GM12878 (cell line): ENCODE measurements at regions not wholly inside any gene's neighbourhood (a gene's known extent, or its start where the extent isn't known, plus 50 kb on each side); places are given as distances from the start of the nearest gene placed in this dataset.
A peak's percentile ranks its signal among the peaks of the same experiment; 100 is the strongest.

Source experiments
- ATAC-seq: fragments of 200-7000 bp; cut with Tn5 transposase; 3 replicates; pipeline ENCODE4 v1.9.1; 2020; ENCODE audit warnings: mild to moderate bottlenecking, moderate library complexity
- BruUV-seq: library from RNA; stranded (reverse); fragments of 400-500 nt; replicated peaks from 2 replicates; lab custom pipeline; 2021; lab: Mats Ljungman, UMichigan
- CTCF ChIA-PET: fragments of 300-600 bp; sonication (Branson Sonifier 250); formaldehyde crosslinking; extraction: SDS; loops from one replicate; lab custom pipeline; 2021; ENCODE audit warnings: inconsistent platforms; lab: Yijun Ruan, JAX
- POLR2A ChIA-PET: fragments of 350-600 bp; formaldehyde crosslinking; extraction: SDS; loops from one replicate; lab custom pipeline; 2021; ENCODE audit warnings: inconsistent platforms; lab: Charles Lee
- RAD21 ChIA-PET: fragments of 300-600 bp; sonication (Branson Sonifier 250); formaldehyde crosslinking; loops from one replicate; lab custom pipeline; 2023; ENCODE audit warnings: antibody characterized with exemption; ENCODE audit not compliant: unreplicated experiment; lab: Charles Lee
- SMC1A ChIA-PET: fragments of 300-600 bp; sonication (Branson Sonifier 250); formaldehyde crosslinking; loops from one replicate; lab custom pipeline; 2023; ENCODE audit not compliant: unreplicated experiment, uncharacterized antibody; lab: Charles Lee
- DNase-seq: peaks from one replicate; pipeline ENCODE4 v3.0.0-alpha.2; 2011; ENCODE audit warnings: low read depth, low spot score
- FAIRE-seq: peaks from 3 replicates; lab custom pipeline; 2011; peaks lifted over from hg19 to GRCh38; lab: Jason Lieb, UNC
- H2AFZ ChIP-seq: 2 replicates; pipeline ENCODE4 v1.6.0; 2011; ENCODE audit warnings: low read depth, low read length, control low read depth; ENCODE audit not compliant: control insufficient read depth
- H3K27ac ChIP-seq: 2 replicates; pipeline ENCODE4 v1.5.1; 2011; ENCODE audit warnings: control low read depth; ENCODE audit not compliant: control insufficient read depth, insufficient read depth
- H3K27me3 ChIP-seq, 2 experiments: replicated peaks in 1 of 2; 2 replicates each; pipeline versions ENCODE4 v1.6.0 to v1.6.1; 2011; ENCODE audit warnings: low read length in 1 of 2; ENCODE audit not compliant: control insufficient read depth in 2 of 2, insufficient read depth in 2 of 2
- H3K36me3 ChIP-seq, 2 experiments: 2 replicates each; pipeline ENCODE4 v1.5.1; 2011; ENCODE audit warnings: low read length in 1 of 2; ENCODE audit not compliant: control insufficient read depth in 2 of 2, insufficient read depth in 2 of 2
- H3K4me1 ChIP-seq: 2 replicates; pipeline ENCODE4 v1.6.1; 2011; ENCODE audit warnings: mild to moderate bottlenecking, low read length, moderate library complexity, mixed read lengths; ENCODE audit not compliant: control insufficient read depth, insufficient read depth
- H3K4me2 ChIP-seq: 2 replicates; pipeline ENCODE4 v1.6.0; 2011; ENCODE audit warnings: control low read depth; ENCODE audit not compliant: control insufficient read depth, insufficient read depth
- H3K4me3 ChIP-seq: fragments of 200-600 bp; sonication (generic); 2 replicates; pipeline ENCODE4 v1.5.1; 2016
- H3K79me2 ChIP-seq: 2 replicates; pipeline ENCODE4 v1.6.0; 2011; ENCODE audit warnings: low read length; ENCODE audit not compliant: control insufficient read depth, insufficient read depth
- H3K9ac ChIP-seq: 2 replicates; pipeline ENCODE4 v1.8.0; 2011; ENCODE audit warnings: low read length, control low read depth, mixed read lengths; ENCODE audit not compliant: control insufficient read depth, insufficient read depth
- H3K9me3 ChIP-seq: replicated peaks from 3 replicates; pipeline ENCODE4 v1.5.1; 2011; ENCODE audit warnings: mild to moderate bottlenecking, low read length; ENCODE audit not compliant: control insufficient read depth, insufficient read depth
- H4K20me1 ChIP-seq: 2 replicates; pipeline ENCODE4 v1.6.0; 2011; ENCODE audit not compliant: control insufficient read depth, insufficient read depth
- EGR1 ChIP-seq, 2 experiments: IDR thresholded peaks; 1 replicate in 1 of 2; 2 replicates in 1 of 2; pipeline ENCODE4 v1.6.1; 2011 to 2012; ENCODE audit warnings: low read depth in 2 of 2, low read length in 2 of 2, borderline replicate concordance in 1 of 2, mild to moderate bottlenecking in 1 of 2, moderate library complexity in 1 of 2
- ESRRA ChIP-seq: IDR thresholded peaks from 2 replicates; pipeline ENCODE4 v1.6.1; 2012; ENCODE audit warnings: mild to moderate bottlenecking, low read length, improper control_type of control experiment
- FOXK2 ChIP-seq: fragments of 450-650 bp; IDR thresholded peaks from 2 replicates; pipeline ENCODE4 v1.6.1; 2017; ENCODE audit warnings: mild to moderate bottlenecking, moderate library complexity
- GABPA ChIP-seq: IDR thresholded peaks from 2 replicates; pipeline ENCODE4 v1.6.1; 2014; ENCODE audit warnings: antibody characterized with exemption, low read depth, mild to moderate bottlenecking, inconsistent platforms
- HDAC2 ChIP-seq: fragments of 200-600 bp; sonication (generic); IDR thresholded peaks from 2 replicates; pipeline ENCODE4 v1.6.1; 2017
- MYB ChIP-seq: fragments of 150-350 bp; IDR thresholded peaks from 2 replicates; pipeline ENCODE4 v1.6.1; 2014; ENCODE audit warnings: mild to moderate bottlenecking, low read depth, low read length, borderline replicate concordance
- NR2F1 ChIP-seq: fragments of 450-650 bp; conservative IDR thresholded peaks from 2 replicates; pipeline ENCODE4 v1.6.1; 2017; ENCODE audit warnings: mild to moderate bottlenecking
- RUNX3 ChIP-seq: IDR thresholded peaks from 2 replicates; pipeline ENCODE4 v1.6.1; 2012; ENCODE audit warnings: low read length, inconsistent platforms
- SMARCA5 ChIP-seq: fragments of 450-650 bp; IDR thresholded peaks from 2 replicates; pipeline ENCODE4 v1.6.1; 2017; ENCODE audit warnings: mild to moderate bottlenecking
- ZNF274 ChIP-seq: IDR thresholded peaks from one replicate; pipeline ENCODE4 v1.8.0; 2011; ENCODE audit not compliant: insufficient read length, insufficient read depth
- WGBS: methylation state at CpG from one replicate; pipeline ENCODE4 v1.1.6; 2016; ENCODE audit warnings: low lambda C conversion rate; ENCODE audit not compliant: insufficient replicate concordance, insufficient coverage; ENCODE audit errors: missing lambda C conversion rate; 5-methylcytosine and 5-hydroxymethylcytosine counted together
- in situ Hi-C: fragments of 300-500 bp; cut with MboI; formaldehyde crosslinking; loops from 9 replicates; pipeline ENCODE4 v1.14.3; 2018; ENCODE audit warnings: mixed read lengths
- intact Hi-C: fragments of 100-400 bp; cut with micrococcal nuclease; formaldehyde crosslinking; loops from one replicate; pipeline ENCODE4 v1.14.2; 2022; ENCODE audit not compliant: unreplicated experiment
- TF ChIP-seq, protein P1 (sequence below): fragments of 450-650 bp; formaldehyde crosslinking; IDR thresholded peaks from 2 replicates; pipeline ENCODE4 v1.4.0; 2022; ENCODE audit warnings: mild to moderate bottlenecking, moderate library complexity
- TF ChIP-seq, protein P2 (sequence below), 3 experiments: IDR thresholded peaks in 2 of 3; conservative IDR thresholded peaks in 1 of 3; 2 replicates each; pipeline ENCODE4 v1.5.1; 2011; ENCODE audit warnings: low read depth in 3 of 3, low read length in 3 of 3, mild to moderate bottlenecking in 3 of 3, control low read depth in 2 of 3, moderate library complexity in 2 of 3, inconsistent platforms in 1 of 3, mixed read lengths in 1 of 3; ENCODE audit not compliant: control insufficient read depth in 2 of 3, insufficient read depth in 1 of 3; ENCODE audit errors: extremely low read depth in 1 of 3
- TF ChIP-seq, protein P3 (sequence below): IDR thresholded peaks from 2 replicates; pipeline ENCODE4 v1.6.1; 2012; ENCODE audit warnings: low read length, inconsistent platforms
- TF ChIP-seq, protein P4 (sequence below): IDR thresholded peaks from 2 replicates; pipeline ENCODE4 v1.6.1; 2011; ENCODE audit warnings: borderline replicate concordance, low read depth, mild to moderate bottlenecking, moderate library complexity, low read length; ENCODE audit not compliant: insufficient read depth, poor library complexity, severe bottlenecking
- TF ChIP-seq, protein P5 (sequence below): IDR thresholded peaks from 2 replicates; pipeline ENCODE4 v1.6.1; 2011; ENCODE audit warnings: low read depth, mild to moderate bottlenecking, low read length, moderate library complexity, borderline replicate concordance; ENCODE audit errors: extremely low read depth

DNA sequence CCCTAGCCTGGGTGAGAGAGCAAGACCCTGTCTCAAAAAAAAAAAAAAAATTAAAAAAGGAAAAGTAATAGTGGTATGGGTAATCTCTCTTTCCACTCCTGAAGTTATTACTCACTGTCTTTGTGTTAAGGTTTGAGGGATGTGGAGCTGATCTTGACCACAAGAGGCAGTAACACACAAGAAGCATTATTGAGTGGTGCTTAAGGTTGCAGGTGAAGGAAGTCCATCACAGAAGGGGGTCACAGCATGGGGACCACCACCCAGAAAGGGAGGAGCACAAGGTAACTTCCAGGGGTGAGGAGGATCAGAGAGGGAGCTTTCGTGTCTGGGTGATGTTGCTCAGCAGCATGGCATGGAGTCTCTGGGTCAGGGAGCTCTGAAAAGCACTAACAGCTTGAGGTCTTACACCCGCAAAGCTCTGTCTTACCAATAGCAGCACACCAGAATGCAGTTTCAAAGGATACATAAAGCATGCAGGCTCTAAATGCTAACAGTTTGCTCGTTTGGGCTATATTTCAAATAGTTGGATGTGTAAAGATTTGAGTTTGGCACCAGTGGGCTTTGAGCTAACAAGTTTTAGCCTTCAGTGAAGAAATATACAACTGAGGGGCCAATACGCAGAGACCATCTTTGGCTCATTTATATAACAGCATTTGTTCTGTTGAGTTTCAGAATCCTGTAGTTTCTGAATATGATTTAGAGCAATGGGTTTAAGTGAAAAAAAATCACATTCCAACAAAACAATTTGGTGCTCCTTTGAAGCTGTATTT lies 100.4 kb upstream of the DNAJC1 start:
- no TSS peak for BruUV-seq
- intact Hi-C loops = loop anchor here (10.0 kb wide), 1 partner anchor 311 kb away; no protein-coding TSS in a partner anchor
- DNase-seq (no peak), ATAC-seq (peak; percentile 63), FAIRE-seq (no peak)
- Histone ChIP-seq H3K4me3 (no peak overlapping the region), H4K20me1 (no peaks in the 10 kb centered on the region), H3K27ac (no peak overlapping the region), H3K27me3 (no peaks in the 10 kb centered on the region), H3K9ac (no peak overlapping the region), H3K9me3 (no peaks in the 10 kb centered on the region), H3K36me3 (no peaks in the 10 kb centered on the region), H3K4me1 (no peaks in the 10 kb centered on the region), H2AFZ (no peak overlapping the region), H3K4me2 (no peak overlapping the region), H3K79me2 (no peaks in the 10 kb centered on the region)
- ChIA-PET SMC1A (interaction anchor here (1.0 to 1.7 kb wide), 3 partner anchors 14 to 110 kb away, joined by 3 to 6 read pairs (median 3); no protein-coding TSS in a partner anchor), POLR2A (no interaction called here), RAD21 (no interaction called here), CTCF (interaction anchor here (0.8 to 1.6 kb wide), 3 partner anchors 100 to 234 kb away, joined by 3 to 4 read pairs (median 4); partner anchors contain the start of gene DNAJC1)
- in situ Hi-C loops = no loop called here
- 57% methylated on average over 3 of the region's 4 CpGs for WGBS
- TF ChIP-seq MYB = no peak
- TF ChIP-seq, protein P1, sequence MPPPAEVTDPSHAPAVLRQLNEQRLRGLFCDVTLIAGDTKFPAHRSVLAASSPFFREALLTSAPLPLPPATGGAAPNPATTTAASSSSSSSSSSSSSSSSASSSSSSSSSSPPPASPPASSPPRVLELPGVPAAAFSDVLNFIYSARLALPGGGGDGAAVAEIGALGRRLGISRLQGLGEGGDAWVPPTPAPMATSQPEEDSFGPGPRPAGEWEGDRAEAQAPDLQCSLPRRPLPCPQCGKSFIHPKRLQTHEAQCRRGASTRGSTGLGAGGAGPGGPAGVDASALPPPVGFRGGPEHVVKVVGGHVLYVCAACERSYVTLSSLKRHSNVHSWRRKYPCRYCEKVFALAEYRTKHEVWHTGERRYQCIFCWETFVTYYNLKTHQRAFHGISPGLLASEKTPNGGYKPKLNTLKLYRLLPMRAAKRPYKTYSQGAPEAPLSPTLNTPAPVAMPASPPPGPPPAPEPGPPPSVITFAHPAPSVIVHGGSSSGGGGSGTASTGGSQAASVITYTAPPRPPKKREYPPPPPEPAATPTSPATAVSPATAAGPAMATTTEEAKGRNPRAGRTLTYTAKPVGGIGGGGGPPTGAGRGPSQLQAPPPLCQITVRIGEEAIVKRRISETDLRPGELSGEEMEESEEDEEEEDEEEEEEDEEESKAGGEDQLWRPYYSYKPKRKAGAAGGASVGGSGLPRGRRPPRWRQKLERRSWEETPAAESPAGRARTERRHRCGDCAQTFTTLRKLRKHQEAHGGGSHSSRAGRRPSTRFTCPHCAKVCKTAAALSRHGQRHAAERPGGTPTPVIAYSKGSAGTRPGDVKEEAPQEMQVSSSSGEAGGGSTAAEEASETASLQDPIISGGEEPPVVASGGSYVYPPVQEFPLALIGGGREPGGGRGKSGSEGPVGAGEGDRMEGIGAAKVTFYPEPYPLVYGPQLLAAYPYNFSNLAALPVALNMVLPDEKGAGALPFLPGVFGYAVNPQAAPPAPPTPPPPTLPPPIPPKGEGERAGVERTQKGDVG (CRISPR knock-in tag) = no peak
- TF ChIP-seq EGR1 (IDR thresholded peaks at IDR 0.05; ENCODE audit: borderline replicate concordance in 1 of 2, low read depth in 2 of 2, low read length in 2 of 2) = no peak
- TF ChIP-seq HDAC2 = no peak
- TF ChIP-seq, protein P2, sequence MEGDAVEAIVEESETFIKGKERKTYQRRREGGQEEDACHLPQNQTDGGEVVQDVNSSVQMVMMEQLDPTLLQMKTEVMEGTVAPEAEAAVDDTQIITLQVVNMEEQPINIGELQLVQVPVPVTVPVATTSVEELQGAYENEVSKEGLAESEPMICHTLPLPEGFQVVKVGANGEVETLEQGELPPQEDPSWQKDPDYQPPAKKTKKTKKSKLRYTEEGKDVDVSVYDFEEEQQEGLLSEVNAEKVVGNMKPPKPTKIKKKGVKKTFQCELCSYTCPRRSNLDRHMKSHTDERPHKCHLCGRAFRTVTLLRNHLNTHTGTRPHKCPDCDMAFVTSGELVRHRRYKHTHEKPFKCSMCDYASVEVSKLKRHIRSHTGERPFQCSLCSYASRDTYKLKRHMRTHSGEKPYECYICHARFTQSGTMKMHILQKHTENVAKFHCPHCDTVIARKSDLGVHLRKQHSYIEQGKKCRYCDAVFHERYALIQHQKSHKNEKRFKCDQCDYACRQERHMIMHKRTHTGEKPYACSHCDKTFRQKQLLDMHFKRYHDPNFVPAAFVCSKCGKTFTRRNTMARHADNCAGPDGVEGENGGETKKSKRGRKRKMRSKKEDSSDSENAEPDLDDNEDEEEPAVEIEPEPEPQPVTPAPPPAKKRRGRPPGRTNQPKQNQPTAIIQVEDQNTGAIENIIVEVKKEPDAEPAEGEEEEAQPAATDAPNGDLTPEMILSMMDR (IDR thresholded peaks at IDR 0.05 in 2 of 3, conservative IDR thresholded peaks at IDR 0.05 in 1 of 3; ENCODE audit: control insufficient read depth in 2 of 3, extremely low read depth in 1 of 3, insufficient read depth in 1 of 3, low read depth in 3 of 3, low read length in 3 of 3) = peak; percentile 27 to 44 (median 39); a peak in 4 of 6 replicates
- TF ChIP-seq ESRRA = no peak
- no peak for TF ChIP-seq FOXK2
- TF ChIP-seq, protein P3, sequence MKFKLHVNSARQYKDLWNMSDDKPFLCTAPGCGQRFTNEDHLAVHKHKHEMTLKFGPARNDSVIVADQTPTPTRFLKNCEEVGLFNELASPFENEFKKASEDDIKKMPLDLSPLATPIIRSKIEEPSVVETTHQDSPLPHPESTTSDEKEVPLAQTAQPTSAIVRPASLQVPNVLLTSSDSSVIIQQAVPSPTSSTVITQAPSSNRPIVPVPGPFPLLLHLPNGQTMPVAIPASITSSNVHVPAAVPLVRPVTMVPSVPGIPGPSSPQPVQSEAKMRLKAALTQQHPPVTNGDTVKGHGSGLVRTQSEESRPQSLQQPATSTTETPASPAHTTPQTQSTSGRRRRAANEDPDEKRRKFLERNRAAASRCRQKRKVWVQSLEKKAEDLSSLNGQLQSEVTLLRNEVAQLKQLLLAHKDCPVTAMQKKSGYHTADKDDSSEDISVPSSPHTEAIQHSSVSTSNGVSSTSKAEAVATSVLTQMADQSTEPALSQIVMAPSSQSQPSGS = no peak
- no peak for TF ChIP-seq ZNF274
- TF ChIP-seq GABPA = no peak
- TF ChIP-seq, protein P4, sequence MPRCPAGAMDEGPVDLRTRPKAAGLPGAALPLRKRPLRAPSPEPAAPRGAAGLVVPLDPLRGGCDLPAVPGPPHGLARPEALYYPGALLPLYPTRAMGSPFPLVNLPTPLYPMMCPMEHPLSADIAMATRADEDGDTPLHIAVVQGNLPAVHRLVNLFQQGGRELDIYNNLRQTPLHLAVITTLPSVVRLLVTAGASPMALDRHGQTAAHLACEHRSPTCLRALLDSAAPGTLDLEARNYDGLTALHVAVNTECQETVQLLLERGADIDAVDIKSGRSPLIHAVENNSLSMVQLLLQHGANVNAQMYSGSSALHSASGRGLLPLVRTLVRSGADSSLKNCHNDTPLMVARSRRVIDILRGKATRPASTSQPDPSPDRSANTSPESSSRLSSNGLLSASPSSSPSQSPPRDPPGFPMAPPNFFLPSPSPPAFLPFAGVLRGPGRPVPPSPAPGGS = no peak
- peak; percentile 36; the same call in 1 of the 2 replicates for TF ChIP-seq RUNX3
- TF ChIP-seq SMARCA5 = no peak
- TF ChIP-seq, protein P5, sequence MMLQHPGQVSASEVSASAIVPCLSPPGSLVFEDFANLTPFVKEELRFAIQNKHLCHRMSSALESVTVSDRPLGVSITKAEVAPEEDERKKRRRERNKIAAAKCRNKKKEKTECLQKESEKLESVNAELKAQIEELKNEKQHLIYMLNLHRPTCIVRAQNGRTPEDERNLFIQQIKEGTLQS = no peak
- no peak for TF ChIP-seq NR2F1
